ENCODE measurements at regions not wholly inside any gene's neighbourhood (a gene's known extent, or its start where the extent isn't known, plus 50 kb on each side); places are given as distances from the start of the nearest gene placed in this dataset.

GRCh38 chr22:49189871-49190270 is 637.8 kb downstream of the BRD1 start:
- peaks cover 0 to 13% of the 10 kb centered on the region in 2 donors for H3K4me1 ChIP-seq
- no peaks in the 10 kb centered on the region for H3K27me3 ChIP-seq
- no peak for TF ChIP-seq CTCF (IDR thresholded peaks at IDR 0.05)
- no peak overlapping the region for H3K27ac ChIP-seq
- no peak for DNase-seq (ENCODE audit: low spot score)
- no peak overlapping the region for H3K4me3 ChIP-seq
- H3K9me3 ChIP-seq: no peaks in the 10 kb centered on the region
- H3K36me3 ChIP-seq: no peaks in the 10 kb centered on the region

DNA sequence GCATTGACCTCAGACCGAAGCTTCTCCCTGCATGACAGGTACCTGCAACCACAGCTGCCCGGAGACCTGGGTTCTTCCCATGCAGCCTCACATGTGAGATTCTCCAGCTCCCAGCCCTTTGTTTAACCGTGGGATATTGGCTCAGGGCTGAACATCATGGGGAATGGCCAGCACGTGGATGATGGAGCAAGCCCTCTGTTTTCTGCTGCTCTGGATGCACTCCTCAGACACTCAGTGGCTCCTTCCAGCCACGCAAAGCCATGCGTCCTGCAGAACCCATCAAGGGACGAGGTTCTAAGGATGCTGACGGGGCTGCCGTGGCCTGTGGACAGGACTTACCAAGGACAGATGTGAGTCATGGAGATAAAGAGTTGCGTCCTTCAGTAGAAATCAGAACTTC is 639.1 kb downstream of the BRD1 start:
- Histone ChIP-seq H3K27me3 (no peaks in the 10 kb centered on the region), H3K9me3 (no peaks in the 10 kb centered on the region), H3K27ac (no peak overlapping the region), H3K4me3 (no peak overlapping the region), H3K4me1 (peaks cover 0 to 13% of the 10 kb centered on the region in 2 donors), H3K36me3 (no peaks in the 10 kb centered on the region)
- no peak for DNase-seq (ENCODE audit: low spot score)
- no peak for TF ChIP-seq CTCF (IDR thresholded peaks at IDR 0.05)

DNA sequence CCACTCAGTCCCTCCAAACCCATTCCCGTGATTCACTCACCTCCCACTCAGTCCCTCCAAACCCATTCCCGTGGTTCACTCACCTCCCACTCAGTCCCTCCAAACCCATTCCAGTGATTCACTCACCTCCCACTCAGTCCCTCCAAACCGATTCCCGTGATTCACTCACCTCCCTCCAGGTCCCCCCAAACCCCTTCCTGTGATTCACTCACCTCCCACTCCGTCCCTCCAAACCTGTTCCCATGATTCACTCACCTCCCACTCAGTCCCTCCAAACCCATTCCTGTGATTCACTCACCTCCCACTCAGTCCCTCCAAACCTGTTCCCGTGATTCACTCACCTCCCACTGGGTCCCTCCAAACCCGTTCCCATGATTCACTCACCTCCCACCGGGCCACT is 639.6 kb downstream of the BRD1 start:
- no peaks in the 10 kb centered on the region for H3K36me3 ChIP-seq
- no peak for TF ChIP-seq CTCF (IDR thresholded peaks at IDR 0.05)
- H3K4me1 ChIP-seq: peaks cover 0 to 13% of the 10 kb centered on the region in 2 donors
- no peaks in the 10 kb centered on the region for H3K27me3 ChIP-seq
- no peak overlapping the region for H3K27ac ChIP-seq
- H3K4me3 ChIP-seq: no peak overlapping the region
- no peak for DNase-seq (ENCODE audit: low spot score)
- H3K9me3 ChIP-seq: no peaks in the 10 kb centered on the region

GRCh38 chr22:49186762-49187161 is 640.9 kb downstream of the BRD1 start:
- no peaks in the 10 kb centered on the region for H3K27me3 ChIP-seq
- no peak overlapping the region for H3K27ac ChIP-seq
- TF ChIP-seq CTCF (IDR thresholded peaks at IDR 0.05): no peak
- no peak overlapping the region for H3K4me3 ChIP-seq
- DNase-seq (ENCODE audit: low spot score): no peak
- no peaks in the 10 kb centered on the region for H3K36me3 ChIP-seq
- no peaks in the 10 kb centered on the region for H3K9me3 ChIP-seq
- no peaks in the 10 kb centered on the region for H3K4me1 ChIP-seq

GRCh38 chr22:49186293-49186692 is 641.4 kb downstream of the BRD1 start:
- no peak for TF ChIP-seq CTCF (IDR thresholded peaks at IDR 0.05)
- Histone ChIP-seq H3K27me3 (no peaks in the 10 kb centered on the region), H3K9me3 (no peaks in the 10 kb centered on the region), H3K4me3 (no peak overlapping the region), H3K36me3 (no peaks in the 10 kb centered on the region), H3K4me1 (no peaks in the 10 kb centered on the region), H3K27ac (no peak overlapping the region)
- DNase-seq (ENCODE audit: low spot score): no peak

DNA sequence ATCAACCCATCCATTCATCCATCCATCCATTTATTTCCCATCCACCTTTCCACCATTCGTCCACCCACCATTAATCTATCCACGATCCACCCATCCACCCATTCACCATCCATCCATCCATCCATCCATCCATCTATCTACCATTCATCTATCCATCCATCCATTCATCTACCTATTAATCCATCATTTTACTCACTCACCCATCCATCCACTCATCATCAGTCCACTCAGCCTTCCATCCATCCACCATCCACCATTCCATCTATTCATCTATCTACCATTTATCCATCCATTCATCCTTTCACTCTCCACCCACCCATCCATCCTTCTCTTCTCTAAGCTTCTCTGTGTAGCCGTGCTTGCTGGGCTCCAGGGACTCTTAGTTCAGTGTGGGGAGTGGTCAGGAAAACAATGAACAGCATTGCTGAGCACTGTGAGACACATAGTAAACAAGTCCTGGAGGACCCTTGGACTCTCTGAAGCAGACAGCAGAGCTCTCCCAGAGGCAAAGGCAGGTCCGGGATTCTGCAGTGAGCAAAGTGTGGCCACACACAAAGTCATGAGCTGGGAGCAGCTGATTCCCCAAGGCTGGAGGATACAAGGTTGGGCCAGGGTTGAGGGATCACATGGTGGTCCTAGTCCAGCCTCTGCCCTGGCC is 642.2 kb downstream of the BRD1 start:
- Histone ChIP-seq H3K27ac (no peak overlapping the region), H3K4me3 (no peak overlapping the region), H3K36me3 (no peaks in the 10 kb centered on the region), H3K9me3 (no peaks in the 10 kb centered on the region), H3K27me3 (no peaks in the 10 kb centered on the region), H3K4me1 (no peaks in the 10 kb centered on the region)
- no peak for DNase-seq (ENCODE audit: low spot score)
- no peak for TF ChIP-seq CTCF (IDR thresholded peaks at IDR 0.05)

Measured in right atrium auricular region (tissue), 2 donors.